PC-3 (cell line): ENCODE measurements at regions not wholly inside any gene's neighbourhood (a gene's known extent, or its start where the extent isn't known, plus 50 kb on each side); places are given as distances from the start of the nearest gene placed in this dataset.

Source experiments
- ATAC-seq: fragments of 200-7000 bp; cut with Tn5 transposase; 2 replicates; pipeline ENCODE4 v1.9.1; 2020; ENCODE audit warnings: mild to moderate bottlenecking, moderate library complexity
- BruUV-seq: library from RNA; stranded (reverse); fragments of 400-500 nt; replicated peaks from 2 replicates; lab custom pipeline; 2021; lab: Mats Ljungman, UMichigan
- CTCF ChIA-PET: fragments of 300-600 bp; sonication (Branson Sonifier 250); formaldehyde crosslinking; loops from one replicate; lab custom pipeline; 2022; ENCODE audit warnings: antibody characterized with exemption; lab: Charles Lee
- POLR2A ChIA-PET: fragments of 300-600 bp; sonication (Branson Sonifier 250); formaldehyde crosslinking; loops from one replicate; lab custom pipeline; 2022; ENCODE audit warnings: antibody characterized with exemption; ENCODE audit not compliant: unreplicated experiment; lab: Charles Lee
- DNase-seq: peaks from one replicate; pipeline ENCODE4 v3.0.0-alpha.2; 2015
- H2AFZ ChIP-seq: fragments of 300-600 bp; sonication (generic); 2 replicates; pipeline ENCODE4 v1.6.0; 2016; ENCODE audit warnings: antibody characterized with exemption, low read length
- H3F3A ChIP-seq: fragments of 300-600 bp; sonication (generic); one replicate; pipeline ENCODE4 v1.6.0; 2017; ENCODE audit warnings: antibody characterized with exemption, low read length, control low read depth, mild to moderate bottlenecking; ENCODE audit not compliant: unreplicated experiment
- H3K27ac ChIP-seq: fragments of 300-600 bp; sonication (generic); 2 replicates; pipeline ENCODE4 v1.5.1; 2016; ENCODE audit warnings: mild to moderate bottlenecking, low read length
- H3K27me3 ChIP-seq: fragments of 300-600 bp; sonication (generic); 2 replicates; pipeline ENCODE4 v1.6.1; 2016; ENCODE audit warnings: low read length, mixed read lengths
- H3K36me3 ChIP-seq: fragments of 300-600 bp; sonication (generic); 2 replicates; pipeline ENCODE4 v1.6.1; 2016; ENCODE audit warnings: low read depth, mixed run types, low read length, mixed read lengths
- H3K4me1 ChIP-seq: fragments of 300-600 bp; sonication (generic); 2 replicates; pipeline ENCODE4 v1.5.1; 2016; ENCODE audit warnings: low read length; ENCODE audit not compliant: insufficient read depth
- H3K4me2 ChIP-seq: fragments of 300-600 bp; sonication (generic); 2 replicates; pipeline ENCODE4 v1.6.0; 2016; ENCODE audit warnings: low read length
- H3K4me3 ChIP-seq: fragments of 300-600 bp; sonication (generic); 2 replicates; pipeline ENCODE4 v1.5.1; 2016; ENCODE audit warnings: mild to moderate bottlenecking, low read length, mixed read lengths
- H3K79me2 ChIP-seq: fragments of 300-600 bp; sonication (generic); 2 replicates; pipeline ENCODE4 v1.6.1; 2017; ENCODE audit warnings: low read length, mixed read lengths
- H3K9ac ChIP-seq: fragments of 300-600 bp; sonication (generic); 2 replicates; pipeline ENCODE4 v1.6.0; 2016; ENCODE audit warnings: mild to moderate bottlenecking, low read length
- H3K9me2 ChIP-seq: fragments of 300-600 bp; sonication (generic); replicated peaks from 2 replicates; pipeline ENCODE4 v1.6.1; 2016; ENCODE audit warnings: mixed run types, low read length, mixed read lengths
- H3K9me3 ChIP-seq: fragments of 300-600 bp; sonication (generic); 2 replicates; pipeline ENCODE4 v1.6.1; 2016; ENCODE audit warnings: low read length, mixed read lengths
- H4K20me1 ChIP-seq: fragments of 300-600 bp; sonication (generic); 2 replicates; pipeline ENCODE4 v1.6.1; 2016; ENCODE audit warnings: low read length, mixed read lengths
- EZH2 ChIP-seq: fragments of 300-600 bp; sonication (generic); IDR thresholded peaks from one replicate; pipeline ENCODE4 v1.6.1; 2017; ENCODE audit warnings: antibody characterized with exemption, mild to moderate bottlenecking, low read length; ENCODE audit not compliant: unreplicated experiment
- EZH2phosphoT487 ChIP-seq: fragments of 300-600 bp; sonication (generic); IDR thresholded peaks from 2 replicates; pipeline ENCODE4 v1.6.1; 2018; ENCODE audit warnings: mild to moderate bottlenecking, antibody characterized with exemption, low read length, borderline replicate concordance
- intact Hi-C: fragments of 100-400 bp; cut with micrococcal nuclease; formaldehyde crosslinking; loops from 2 replicates; pipeline ENCODE4 v1.9.0; 2023
- TF ChIP-seq, protein P1 (sequence below): fragments of 300-600 bp; sonication (generic); conservative IDR thresholded peaks from 2 replicates; pipeline ENCODE4 v1.5.1; 2017; ENCODE audit warnings: antibody characterized with exemption, low read depth, mild to moderate bottlenecking, low read length

DNA sequence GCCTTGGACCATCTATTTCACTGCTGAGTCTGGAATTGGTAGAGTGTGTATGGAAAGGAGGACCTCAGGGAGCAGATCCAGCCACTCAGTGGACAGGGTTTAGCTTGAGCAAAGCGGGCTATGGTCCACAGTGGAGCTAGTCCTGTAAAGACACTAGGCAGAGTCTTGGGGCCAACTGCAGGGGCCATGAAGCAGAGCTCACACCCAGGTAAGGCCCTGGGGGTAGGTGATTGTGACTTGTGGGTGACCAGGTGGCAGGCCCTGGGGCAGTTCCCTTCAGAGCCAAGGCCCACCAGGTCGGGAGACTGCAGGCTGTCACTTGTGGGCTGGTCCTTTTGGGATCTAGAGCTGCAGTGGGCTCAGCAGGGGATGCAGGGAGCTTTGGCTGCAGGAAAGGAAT is 80.8 kb upstream of the EPHB3 start:
- BruUV-seq = no TSS peak
- CTCF ChIA-PET = no interaction called here
- H3F3A ChIP-seq = no peaks in the 10 kb centered on the region
- DNase-seq (no peak), ATAC-seq (no peak)
- intact Hi-C loops = no loop called here
- H3K27ac ChIP-seq = no peak overlapping the region
- no peaks in the 10 kb centered on the region for H3K36me3 ChIP-seq
- POLR2A ChIA-PET = no interaction called here
- no peak overlapping the region for H3K9ac ChIP-seq
- TF ChIP-seq EZH2 (no peak), EZH2phosphoT487 (no peak)
- TF ChIP-seq, protein P1, sequence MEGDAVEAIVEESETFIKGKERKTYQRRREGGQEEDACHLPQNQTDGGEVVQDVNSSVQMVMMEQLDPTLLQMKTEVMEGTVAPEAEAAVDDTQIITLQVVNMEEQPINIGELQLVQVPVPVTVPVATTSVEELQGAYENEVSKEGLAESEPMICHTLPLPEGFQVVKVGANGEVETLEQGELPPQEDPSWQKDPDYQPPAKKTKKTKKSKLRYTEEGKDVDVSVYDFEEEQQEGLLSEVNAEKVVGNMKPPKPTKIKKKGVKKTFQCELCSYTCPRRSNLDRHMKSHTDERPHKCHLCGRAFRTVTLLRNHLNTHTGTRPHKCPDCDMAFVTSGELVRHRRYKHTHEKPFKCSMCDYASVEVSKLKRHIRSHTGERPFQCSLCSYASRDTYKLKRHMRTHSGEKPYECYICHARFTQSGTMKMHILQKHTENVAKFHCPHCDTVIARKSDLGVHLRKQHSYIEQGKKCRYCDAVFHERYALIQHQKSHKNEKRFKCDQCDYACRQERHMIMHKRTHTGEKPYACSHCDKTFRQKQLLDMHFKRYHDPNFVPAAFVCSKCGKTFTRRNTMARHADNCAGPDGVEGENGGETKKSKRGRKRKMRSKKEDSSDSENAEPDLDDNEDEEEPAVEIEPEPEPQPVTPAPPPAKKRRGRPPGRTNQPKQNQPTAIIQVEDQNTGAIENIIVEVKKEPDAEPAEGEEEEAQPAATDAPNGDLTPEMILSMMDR = no peak
- H3K9me3 ChIP-seq = no peaks in the 10 kb centered on the region
- H3K9me2 ChIP-seq = no peaks in the 10 kb centered on the region
- H3K79me2 ChIP-seq = no peaks in the 10 kb centered on the region
- H3K4me1 ChIP-seq = no peaks in the 10 kb centered on the region
- H3K4me3 ChIP-seq = no peak overlapping the region
- H3K4me2 ChIP-seq = no peak overlapping the region
- H3K27me3 ChIP-seq = peaks cover 82% of the 10 kb centered on the region
- no peak overlapping the region for H2AFZ ChIP-seq
- no peaks in the 10 kb centered on the region for H4K20me1 ChIP-seq

DNA sequence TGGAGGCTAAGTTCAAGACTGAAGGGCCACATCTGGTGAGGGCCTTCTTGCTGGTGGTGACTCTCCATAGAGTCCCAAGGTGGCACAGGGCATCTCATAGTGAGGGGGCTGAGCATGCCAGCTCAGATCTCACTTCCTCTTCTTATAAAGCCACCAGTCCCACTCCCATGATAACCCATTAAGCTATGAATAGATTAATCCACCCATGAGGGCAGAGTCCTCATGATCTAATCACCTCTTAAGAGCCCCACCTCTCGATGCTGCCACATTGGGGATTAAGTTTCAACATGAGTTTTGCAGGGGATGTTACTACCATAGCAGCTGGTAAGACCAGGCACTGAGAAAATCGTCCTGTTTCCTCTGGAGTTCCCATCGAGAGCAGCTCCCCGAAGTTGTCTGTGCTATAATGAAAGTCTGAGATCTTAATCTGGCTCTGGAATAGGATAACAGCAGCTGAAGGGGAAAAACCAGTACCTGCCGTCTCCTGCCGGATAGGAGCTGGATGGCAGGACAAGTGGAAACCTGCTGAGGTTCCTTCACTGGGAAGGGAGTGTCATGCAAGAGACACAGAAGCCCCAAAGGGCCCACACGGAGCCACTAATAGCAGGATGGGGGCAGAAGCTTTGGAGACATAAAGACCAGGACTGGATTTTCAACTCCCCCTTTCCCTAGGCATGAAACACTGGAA is 79.5 kb upstream of the EPHB3 start:
- no peaks in the 10 kb centered on the region for H3K4me1 ChIP-seq
- no peak overlapping the region for H2AFZ ChIP-seq
- TF ChIP-seq EZH2 (no peak), EZH2phosphoT487 (no peak)
- TF ChIP-seq, protein P1 = no peak
- CTCF ChIA-PET = no interaction called here
- no peak overlapping the region for H3K9ac ChIP-seq
- H3K9me3 ChIP-seq = no peaks in the 10 kb centered on the region
- no peak overlapping the region for H3K4me3 ChIP-seq
- no peaks in the 10 kb centered on the region for H4K20me1 ChIP-seq
- H3K27ac ChIP-seq = no peak overlapping the region
- peaks cover 72% of the 10 kb centered on the region for H3K27me3 ChIP-seq
- BruUV-seq = no TSS peak
- POLR2A ChIA-PET = no interaction called here
- no peak for ATAC-seq
- H3K79me2 ChIP-seq = no peaks in the 10 kb centered on the region
- no peak for DNase-seq
- H3F3A ChIP-seq = no peaks in the 10 kb centered on the region
- H3K9me2 ChIP-seq = no peaks in the 10 kb centered on the region
- no peaks in the 10 kb centered on the region for H3K36me3 ChIP-seq
- H3K4me2 ChIP-seq = no peak overlapping the region
- intact Hi-C loops = no loop called here

DNA sequence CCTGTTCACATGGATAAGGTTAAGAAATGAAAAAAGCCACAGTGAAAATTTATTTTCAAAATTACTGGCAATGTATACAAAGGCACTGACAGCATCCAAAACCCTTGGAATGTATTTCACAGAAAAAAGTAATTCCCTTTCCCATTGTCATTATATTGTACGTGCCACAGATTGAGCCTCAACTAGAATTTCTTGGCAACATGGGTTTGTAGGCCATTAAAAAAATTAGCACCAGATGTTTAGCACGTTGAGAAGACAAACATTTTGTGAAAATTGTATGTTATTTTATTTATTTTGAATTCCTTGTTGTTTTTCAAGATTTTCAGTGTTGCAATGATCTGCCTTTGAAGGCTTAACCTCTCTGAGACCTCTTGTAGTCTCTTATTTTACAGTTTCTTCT is 76.3 kb upstream of the EPHB3 start:
- H3K4me3 ChIP-seq = no peak overlapping the region
- POLR2A ChIA-PET = no interaction called here
- TF ChIP-seq, protein P1 = no peak
- H3K9me2 ChIP-seq = no peaks in the 10 kb centered on the region
- peaks cover 75% of the 10 kb centered on the region for H3K27me3 ChIP-seq
- H3F3A ChIP-seq = no peaks in the 10 kb centered on the region
- intact Hi-C loops = no loop called here
- no peak overlapping the region for H3K9ac ChIP-seq
- DNase-seq (no peak), ATAC-seq (no peak)
- no peak overlapping the region for H2AFZ ChIP-seq
- no peaks in the 10 kb centered on the region for H3K9me3 ChIP-seq
- H3K79me2 ChIP-seq = no peaks in the 10 kb centered on the region
- H3K27ac ChIP-seq = no peak overlapping the region
- peaks cover under 1% of the 10 kb centered on the region; the same call in 1 of the 2 replicates for H3K4me1 ChIP-seq
- CTCF ChIA-PET = no interaction called here
- H4K20me1 ChIP-seq = no peaks in the 10 kb centered on the region
- BruUV-seq = no TSS peak
- H3K4me2 ChIP-seq = no peak overlapping the region
- H3K36me3 ChIP-seq = no peaks in the 10 kb centered on the region
